Naive thymus-derived CD8-positive, alpha-beta T cell (primary cell): ENCODE measurements at regions not wholly inside any gene's neighbourhood (a gene's known extent, or its start where the extent isn't known, plus 50 kb on each side); places are given as distances from the start of the nearest gene placed in this dataset.
A peak's percentile ranks its signal among the peaks of the same experiment; 100 is the strongest.

Experiments
- ATAC-seq, 2 donors: fragments of 150-1000 bp; cut with Tn5 transposase in 1 of 2; sonication (Bioruptor Pico), chemical (Tn5 transposase) in 1 of 2; 1 replicate in 1 of 2; 2 replicates in 1 of 2; pipeline ENCODE4 v1.10.0; 2021; ENCODE audit warnings: mild to moderate bottlenecking in 2 of 2, moderate library complexity in 2 of 2
- POLR2A ChIA-PET: fragments of 350-600 bp; sonication (Branson Sonifier 250); formaldehyde crosslinking; loops from one replicate; lab custom pipeline; 2021; ENCODE audit warnings: antibody characterized with exemption; lab: Charles Lee
- DNase-seq, 10 donors: peaks; one replicate each; pipeline versions ENCODE4 v3.0.0 to v3.0.0-alpha.2; 2020 to 2022
- H3K27ac Mint-ChIP-seq, 10 donors: one replicate each; pipeline ENCODE4 v1.8.0; 2020 to 2022; ENCODE audit warnings: mild to moderate bottlenecking in 10 of 10, mixed read lengths in 10 of 10, moderate library complexity in 4 of 10, inconsistent platforms in 1 of 10
- H3K27me3 Mint-ChIP-seq, 5 donors: one replicate each; pipeline ENCODE4 v1.8.0; 2021 to 2022; ENCODE audit warnings: mixed read lengths in 5 of 5
- H3K36me3 Mint-ChIP-seq, 3 donors: one replicate each; pipeline ENCODE4 v1.8.0; 2020 to 2022; ENCODE audit warnings: mixed read lengths in 3 of 3, mild to moderate bottlenecking in 2 of 3, inconsistent platforms in 1 of 3
- H3K4me1 Mint-ChIP-seq, 4 donors: one replicate each; pipeline ENCODE4 v1.8.0; 2021 to 2022; ENCODE audit warnings: mixed read lengths in 4 of 4
- H3K4me3 Mint-ChIP-seq, 10 donors: one replicate each; pipeline ENCODE4 v1.8.0; 2020 to 2022; ENCODE audit warnings: mild to moderate bottlenecking in 10 of 10, mixed read lengths in 10 of 10, moderate library complexity in 6 of 10, inconsistent platforms in 1 of 10
- H3K9me3 Mint-ChIP-seq, 9 donors: one replicate each; pipeline ENCODE4 v1.8.0; 2020 to 2022; ENCODE audit warnings: mixed read lengths in 9 of 9, mild to moderate bottlenecking in 3 of 9, inconsistent platforms in 1 of 9, moderate library complexity in 1 of 9

- H3K27ac Mint-ChIP-seq: no peak overlapping the region
- peaks cover 0 to 3% (median 0%) of the 10 kb centered on the region in 5 donors for H3K27me3 Mint-ChIP-seq
- POLR2A ChIA-PET: no interaction called here
- ATAC-seq (no peak), DNase-seq (no peak)
- no peaks in the 10 kb centered on the region for H3K9me3 Mint-ChIP-seq
- no peaks in the 10 kb centered on the region for H3K36me3 Mint-ChIP-seq
- no peak overlapping the region for H3K4me3 Mint-ChIP-seq
- no peaks in the 10 kb centered on the region for H3K4me1 Mint-ChIP-seq
Observed at GRCh38 chr3:23696842-23697241, 108.9 kb upstream of the UBE2E1 start.

DNA sequence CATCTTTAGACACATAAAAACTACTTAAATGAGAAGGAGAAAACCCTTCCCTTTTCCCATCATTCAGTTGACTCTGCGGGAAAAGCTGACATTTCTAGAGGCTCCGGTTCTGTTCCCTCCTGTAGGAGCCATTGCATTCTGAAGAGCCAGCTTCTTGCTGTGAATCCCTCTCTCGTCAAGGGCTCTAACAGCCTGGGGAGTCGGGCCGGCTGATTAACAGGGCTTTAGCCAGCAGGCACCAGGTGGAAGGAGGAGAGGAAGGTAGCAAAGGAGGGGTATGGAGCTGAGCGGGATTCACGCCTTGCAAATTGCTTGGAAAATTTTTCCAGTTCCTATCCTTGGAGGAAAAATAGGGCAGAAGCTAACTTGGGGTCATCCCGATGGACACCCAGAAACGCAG is 108.3 kb upstream of the UBE2E1 start:
- POLR2A ChIA-PET: no interaction called here
- Mint-ChIP-seq H3K36me3 (no peaks in the 10 kb centered on the region), H3K4me1 (no peaks in the 10 kb centered on the region), H3K4me3 (no peak overlapping the region), H3K27ac (no peak overlapping the region), H3K9me3 (no peaks in the 10 kb centered on the region), H3K27me3 (peaks cover 0 to 3% (median 0%) of the 10 kb centered on the region in 5 donors)
- DNase-seq: no peak
- ATAC-seq: no peak

- H3K4me1 Mint-ChIP-seq: no peaks in the 10 kb centered on the region
- POLR2A ChIA-PET: no interaction called here
Observed at GRCh38 chr3:23698652-23699313, 107.0 kb upstream of the UBE2E1 start.

DNA sequence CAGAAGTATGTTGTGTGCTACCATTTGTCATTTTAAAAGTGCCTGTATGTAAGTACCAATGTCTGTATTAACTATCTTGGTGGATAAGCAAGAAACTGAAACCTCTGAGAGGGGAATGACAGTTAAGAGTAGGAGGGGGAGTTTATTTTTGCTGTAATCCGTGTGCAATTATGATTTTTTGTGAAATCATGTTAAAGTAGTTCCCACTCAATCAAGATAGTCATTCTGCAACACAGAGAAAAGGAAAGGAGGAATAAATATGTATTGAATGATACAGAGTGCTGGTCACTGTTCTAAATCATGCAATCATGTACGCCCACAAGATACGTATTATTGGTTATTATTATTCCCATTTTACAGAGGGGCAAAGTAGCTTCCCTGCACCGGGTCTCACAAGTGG is 105.1 kb upstream of the UBE2E1 start:
- H3K36me3 Mint-ChIP-seq: no peaks in the 10 kb centered on the region
- H3K9me3 Mint-ChIP-seq: no peaks in the 10 kb centered on the region
- POLR2A ChIA-PET: no interaction called here
- H3K27ac Mint-ChIP-seq: no peak overlapping the region
- H3K27me3 Mint-ChIP-seq: no peaks in the 10 kb centered on the region
- no peak overlapping the region for H3K4me3 Mint-ChIP-seq
- ATAC-seq (no peak), DNase-seq (no peak)
- H3K4me1 Mint-ChIP-seq: no peaks in the 10 kb centered on the region

More at GRCh38 chr3:23698652-23699313, 107.0 kb upstream of the UBE2E1 start:
- Mint-ChIP-seq H3K27me3 (peaks cover 0 to 3% (median 0%) of the 10 kb centered on the region in 5 donors), H3K9me3 (no peaks in the 10 kb centered on the region), H3K27ac (no peak overlapping the region), H3K36me3 (no peaks in the 10 kb centered on the region), H3K4me3 (no peak overlapping the region)
- no peak for ATAC-seq
- DNase-seq: no peak

- no peaks in the 10 kb centered on the region for H3K36me3 Mint-ChIP-seq
Observed at GRCh38 chr3:23701716-23702597, 103.8 kb upstream of the UBE2E1 start.

DNA sequence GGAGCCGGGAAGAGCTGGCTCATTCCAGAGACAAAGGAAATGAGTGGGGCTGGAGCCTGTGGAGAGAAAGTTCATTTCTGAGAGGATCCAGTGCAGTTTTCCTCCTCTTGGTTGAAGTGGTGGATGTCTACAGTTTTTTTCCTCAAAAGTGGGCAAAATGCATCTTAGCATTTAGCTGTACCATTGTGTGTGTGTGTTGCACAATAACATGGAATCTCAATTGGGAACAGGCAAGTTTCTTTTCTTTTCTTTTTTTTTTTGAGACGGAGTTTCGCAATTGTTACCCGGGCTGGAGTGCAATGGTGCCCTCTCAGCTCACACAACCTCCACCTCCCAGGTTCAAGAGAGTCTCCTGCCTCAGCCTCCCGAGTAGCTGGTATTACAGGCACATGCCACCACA is 101.5 kb upstream of the UBE2E1 start:
- no peaks in the 10 kb centered on the region for H3K36me3 Mint-ChIP-seq
- peaks cover 0 to 3% (median 0%) of the 10 kb centered on the region in 5 donors for H3K27me3 Mint-ChIP-seq
- no peak overlapping the region for H3K4me3 Mint-ChIP-seq
- H3K9me3 Mint-ChIP-seq: no peaks in the 10 kb centered on the region
- POLR2A ChIA-PET: no interaction called here
- no peaks in the 10 kb centered on the region for H3K4me1 Mint-ChIP-seq
- no peak overlapping the region for H3K27ac Mint-ChIP-seq
- DNase-seq (no peak), ATAC-seq (no peak)

More at GRCh38 chr3:23701716-23702597, 103.8 kb upstream of the UBE2E1 start:
- no peak for DNase-seq
- no peak for ATAC-seq
- peaks cover 0 to under 1% (median 0%) of the 10 kb centered on the region in 5 donors for H3K27me3 Mint-ChIP-seq
- no peaks in the 10 kb centered on the region for H3K4me1 Mint-ChIP-seq
- no peak overlapping the region for H3K4me3 Mint-ChIP-seq
- POLR2A ChIA-PET: no interaction called here
- no peaks in the 10 kb centered on the region for H3K9me3 Mint-ChIP-seq
- no peak overlapping the region for H3K27ac Mint-ChIP-seq

GRCh38 chr3:23706111-23706510 is 99.6 kb upstream of the UBE2E1 start:
- DNase-seq (no peak), ATAC-seq (no peak)
- H3K36me3 Mint-ChIP-seq: no peaks in the 10 kb centered on the region
- peaks cover 0 to 3% (median 0%) of the 10 kb centered on the region in 5 donors for H3K27me3 Mint-ChIP-seq
- peaks cover 0 to 4% (median 0%) of the 10 kb centered on the region in 4 donors for H3K4me1 Mint-ChIP-seq
- no peak overlapping the region for H3K27ac Mint-ChIP-seq
- no peaks in the 10 kb centered on the region for H3K9me3 Mint-ChIP-seq
- H3K4me3 Mint-ChIP-seq: no peak overlapping the region
- POLR2A ChIA-PET: no interaction called here

GRCh38 chr3:23709987-23710386 is 95.8 kb upstream of the UBE2E1 start:
- H3K4me1 Mint-ChIP-seq: peaks cover 0 to 9% (median 0%) of the 10 kb centered on the region in 4 donors

DNA sequence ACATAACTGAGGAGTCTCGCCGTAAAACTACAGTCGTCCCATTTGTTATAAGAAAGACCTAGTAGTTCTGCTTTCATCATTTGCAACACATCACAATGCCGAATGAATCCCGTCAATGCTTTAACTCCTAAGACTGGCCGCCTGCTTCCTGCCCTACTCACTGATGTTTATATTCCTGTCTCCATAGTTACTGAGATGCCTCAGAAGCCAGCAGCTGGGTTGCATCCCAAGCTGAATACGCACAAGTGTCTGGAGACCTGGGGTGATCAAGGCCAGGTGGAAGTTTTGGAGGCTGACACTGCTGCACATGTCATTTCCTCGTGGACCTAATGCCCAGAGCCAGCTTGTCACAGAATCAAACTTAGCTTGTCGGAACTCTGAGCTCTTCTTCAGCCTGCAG is 95.2 kb upstream of the UBE2E1 start:
- POLR2A ChIA-PET: no interaction called here
- Mint-ChIP-seq H3K36me3 (peaks cover 0 to 2% (median 0%) of the 10 kb centered on the region in 3 donors), H3K9me3 (peaks cover 0 to 3% (median 1%) of the 10 kb centered on the region in 9 donors), H3K4me3 (no peak overlapping the region), H3K27me3 (peaks cover 0 to 5% (median 0%) of the 10 kb centered on the region in 5 donors), H3K27ac (no peak overlapping the region), H3K4me1 (peaks cover 0 to 9% (median 0%) of the 10 kb centered on the region in 4 donors)
- ATAC-seq: no peak
- DNase-seq: no peak

More at GRCh38 chr3:23709987-23710386, 95.8 kb upstream of the UBE2E1 start:
- Mint-ChIP-seq H3K9me3 (no peaks in the 10 kb centered on the region), H3K36me3 (no peaks in the 10 kb centered on the region), H3K27ac (no peak overlapping the region), H3K4me3 (no peak overlapping the region), H3K27me3 (peaks cover 0 to 5% (median 0%) of the 10 kb centered on the region in 5 donors)
- POLR2A ChIA-PET: no interaction called here
- DNase-seq: no peak
- ATAC-seq: no peak

GRCh38 chr3:23711916-23712494 is 93.8 kb upstream of the UBE2E1 start:
- DNase-seq: no peak
- no peak for ATAC-seq
- Mint-ChIP-seq H3K36me3 (peaks cover 0 to 11% (median 0%) of the 10 kb centered on the region in 3 donors), H3K9me3 (peaks cover 0 to 14% (median 5%) of the 10 kb centered on the region in 9 donors), H3K4me1 (peaks cover 0 to 9% (median 0%) of the 10 kb centered on the region in 4 donors), H3K27ac (peak overlapping the region in 1 of 10 donors; percentile 25), H3K4me3 (no peak overlapping the region), H3K27me3 (peaks cover 0 to 4% (median 0%) of the 10 kb centered on the region in 5 donors)
- POLR2A ChIA-PET: no interaction called here

GRCh38 chr3:23712656-23713559 is 92.8 kb upstream of the UBE2E1 start:
- no peak for DNase-seq
- H3K9me3 Mint-ChIP-seq: peaks cover 0 to 14% (median 5%) of the 10 kb centered on the region in 9 donors
- peaks cover 0 to 11% (median 0%) of the 10 kb centered on the region in 3 donors for H3K36me3 Mint-ChIP-seq
- H3K27ac Mint-ChIP-seq: no peak overlapping the region
- peaks cover 0 to 5% (median 0%) of the 10 kb centered on the region in 5 donors for H3K27me3 Mint-ChIP-seq
- H3K4me3 Mint-ChIP-seq: no peak overlapping the region
- no peak for ATAC-seq
- POLR2A ChIA-PET: no interaction called here
- peaks cover 0 to 9% (median 0%) of the 10 kb centered on the region in 4 donors for H3K4me1 Mint-ChIP-seq

DNA sequence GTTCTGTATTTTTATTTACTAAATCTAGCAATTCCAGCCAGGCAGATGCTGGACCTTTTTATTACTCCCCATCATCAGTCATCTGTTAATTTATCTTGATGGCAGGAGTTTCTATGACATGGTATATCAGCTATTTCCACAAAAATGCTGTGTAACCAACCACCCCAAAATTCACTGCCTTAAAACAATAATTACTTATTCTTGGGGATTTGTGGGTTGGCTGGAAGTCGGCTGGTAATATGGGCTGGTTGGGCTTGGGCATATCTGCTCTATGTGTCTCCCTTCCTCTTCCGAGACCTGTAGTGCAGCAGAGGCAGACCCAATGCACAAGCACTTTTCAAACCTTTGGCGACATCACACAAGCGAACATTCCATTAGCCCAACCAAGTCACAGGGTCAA is 92.1 kb upstream of the UBE2E1 start:
- POLR2A ChIA-PET: no interaction called here
- H3K27ac Mint-ChIP-seq: no peak overlapping the region
- H3K36me3 Mint-ChIP-seq: peaks cover 0 to 11% (median 0%) of the 10 kb centered on the region in 3 donors
- peaks cover 0 to 14% (median 5%) of the 10 kb centered on the region in 9 donors for H3K9me3 Mint-ChIP-seq
- no peak overlapping the region for H3K4me3 Mint-ChIP-seq
- no peak for DNase-seq
- H3K4me1 Mint-ChIP-seq: peaks cover 0 to 9% (median 0%) of the 10 kb centered on the region in 4 donors
- peaks cover 0 to 5% (median 0%) of the 10 kb centered on the region in 5 donors for H3K27me3 Mint-ChIP-seq
- ATAC-seq: no peak
